GM12872 (cell line): ENCODE measurements at regions not wholly inside any gene's neighbourhood (a gene's known extent, or its start where the extent isn't known, plus 50 kb on each side); places are given as distances from the start of the nearest gene placed in this dataset.

Experiments
- CTCF ChIP-seq: IDR thresholded peaks from 3 replicates; pipeline ENCODE4 v1.5.1; 2011; ENCODE audit warnings: low read depth, mild to moderate bottlenecking, low read length, moderate library complexity; ENCODE audit not compliant: insufficient read depth

GRCh38 chr13:82961757-82962156 is 920.5 kb downstream of the SLITRK1 start:
- TF ChIP-seq CTCF = no peak

- TF ChIP-seq CTCF = no peak
Measured at GRCh38 chr13:82947683-82948082, 934.6 kb downstream of the SLITRK1 start.

GRCh38 chr13:82947191-82947621 is 935.1 kb downstream of the SLITRK1 start:
- no peak for TF ChIP-seq CTCF

GRCh38 chr13:82938644-82939043 is 943.6 kb downstream of the SLITRK1 start:
- TF ChIP-seq CTCF = no peak

GRCh38 chr13:82934000-82934399 is 948.3 kb downstream of the SLITRK1 start:
- no peak for TF ChIP-seq CTCF

- no peak for TF ChIP-seq CTCF
Measured at GRCh38 chr13:82925114-82925513, 957.2 kb downstream of the SLITRK1 start.

- TF ChIP-seq CTCF = no peak
Measured at GRCh38 chr13:82917984-82918383, 964.3 kb downstream of the SLITRK1 start.

GRCh38 chr13:82912564-82912963 is 969.7 kb downstream of the SLITRK1 start:
- TF ChIP-seq CTCF = no peak
